Neural cell (in vitro differentiated cells): ENCODE measurements at regions not wholly inside any gene's neighbourhood (a gene's known extent, or its start where the extent isn't known, plus 50 kb on each side); places are given as distances from the start of the nearest gene placed in this dataset.

ENCODE experiments used
- H2AFZ ChIP-seq: fragments of 200-600, 300-800 bp; sonication (generic), shearing (Covaris generic); 2 replicates; pipeline ENCODE4 v1.6.0; 2014; ENCODE audit warnings: low read depth, mild to moderate bottlenecking, antibody characterized with exemption, low read length, moderate library complexity
- H3F3A ChIP-seq: fragments of 200-600 bp; shearing (Covaris generic); 2 replicates; pipeline ENCODE4 v1.6.1; 2016; ENCODE audit warnings: mild to moderate bottlenecking, moderate library complexity, mixed read lengths, antibody characterized with exemption, low read length; ENCODE audit not compliant: insufficient read depth, poor library complexity, severe bottlenecking
- H3K27ac ChIP-seq: fragments of 200-600, 300-800 bp; sonication (generic), shearing (Covaris generic); 2 replicates; pipeline ENCODE4 v1.5.1; 2014; ENCODE audit warnings: mild to moderate bottlenecking, low read length, moderate library complexity
- H3K27me3 ChIP-seq: fragments of 300-800, 200-600 bp; sonication (generic), shearing (Covaris generic); 2 replicates; pipeline ENCODE4 v1.6.0; 2014; ENCODE audit warnings: mild to moderate bottlenecking, low read depth, low read length, moderate library complexity; ENCODE audit not compliant: insufficient read depth
- H3K36me3 ChIP-seq: fragments of 300-800, 200-600 bp; sonication (generic), shearing (Covaris generic); 2 replicates; pipeline ENCODE4 v1.5.1; 2014; ENCODE audit warnings: mild to moderate bottlenecking, antibody characterized with exemption, low read length, moderate library complexity; ENCODE audit not compliant: insufficient read depth
- H3K4me2 ChIP-seq: fragments of 300-800, 200-600 bp; sonication (generic), shearing (Covaris generic); 2 replicates; pipeline ENCODE4 v1.6.0; 2014; ENCODE audit warnings: mild to moderate bottlenecking, low read length
- H3K4me3 ChIP-seq: fragments of 300-800, 200-600 bp; sonication (generic), shearing (Covaris generic); 2 replicates; pipeline ENCODE4 v1.5.1; 2014; ENCODE audit warnings: mild to moderate bottlenecking, low read length, moderate library complexity
- H3K79me2 ChIP-seq: fragments of 200-600 bp; shearing (Covaris generic); replicated peaks from 2 replicates; pipeline ENCODE4 v1.6.0; 2014; ENCODE audit warnings: mild to moderate bottlenecking, low read length, moderate library complexity; ENCODE audit not compliant: insufficient read depth
- H3K9ac ChIP-seq: fragments of 300-800, 200-600 bp; sonication (generic), shearing (Covaris generic); 2 replicates; pipeline ENCODE4 v1.6.1; 2016; ENCODE audit warnings: mild to moderate bottlenecking, low read length, mixed read lengths
- H3K9me2 ChIP-seq: fragments of 200-600 bp; shearing (Covaris generic); 2 replicates; pipeline ENCODE4 v1.6.1; 2016; ENCODE audit warnings: mild to moderate bottlenecking, low read length, mixed read lengths; ENCODE audit not compliant: insufficient read depth
- H3K9me3 ChIP-seq: fragments of 200-600, 300-800 bp; sonication (generic), shearing (Covaris generic); 2 replicates; pipeline ENCODE4 v1.6.1; 2016; ENCODE audit warnings: mild to moderate bottlenecking, mixed run types, low read length, moderate library complexity, mixed read lengths
- H4K20me1 ChIP-seq: fragments of 200-600 bp; shearing (Covaris generic); 2 replicates; pipeline ENCODE4 v1.6.1; 2016; ENCODE audit warnings: mild to moderate bottlenecking, mixed run types; ENCODE audit not compliant: insufficient read depth
- EP300 ChIP-seq: fragments of 450-650 bp; conservative IDR thresholded peaks from 2 replicates; pipeline ENCODE4 v1.6.1; 2014; ENCODE audit warnings: antibody characterized with exemption, mild to moderate bottlenecking, moderate library complexity; ENCODE audit not compliant: poor library complexity, severe bottlenecking
- EZH2 ChIP-seq: fragments of 200-600, 300-800 bp; shearing (Covaris generic), sonication (generic); IDR thresholded peaks from 2 replicates; pipeline ENCODE4 v1.6.1; 2014; ENCODE audit warnings: antibody characterized with exemption, low read length, borderline replicate concordance, mild to moderate bottlenecking; ENCODE audit not compliant: insufficient read depth, poor library complexity, severe bottlenecking
- MXI1 ChIP-seq: fragments of 450-650 bp; conservative IDR thresholded peaks from 2 replicates; pipeline ENCODE4 v1.6.1; 2014; ENCODE audit warnings: antibody characterized with exemption, mild to moderate bottlenecking; ENCODE audit not compliant: poor library complexity, severe bottlenecking
- POLR2AphosphoS5 ChIP-seq: IDR thresholded peaks from 2 replicates; pipeline ENCODE4 v1.6.1; 2012
- RAD21 ChIP-seq: fragments of 450-650 bp; conservative IDR thresholded peaks from 2 replicates; pipeline ENCODE4 v1.6.1; 2014; ENCODE audit warnings: antibody characterized with exemption, mild to moderate bottlenecking, moderate library complexity
- SMC3 ChIP-seq: fragments of 450-650 bp; conservative IDR thresholded peaks from 2 replicates; pipeline ENCODE4 v1.6.1; 2014; ENCODE audit warnings: antibody characterized with exemption, mild to moderate bottlenecking, moderate library complexity; ENCODE audit not compliant: poor library complexity
- TAF1 ChIP-seq: IDR thresholded peaks from 2 replicates; pipeline ENCODE4 v1.6.1; 2012; ENCODE audit warnings: low read depth
- TF ChIP-seq, protein P1 (sequence below): fragments of 450-650 bp; IDR thresholded peaks from 2 replicates; pipeline ENCODE4 v1.5.1; 2014; ENCODE audit warnings: antibody characterized with exemption, mild to moderate bottlenecking, moderate library complexity; ENCODE audit not compliant: poor library complexity, severe bottlenecking
- TF ChIP-seq, protein P2 (sequence below): IDR thresholded peaks from 2 replicates; pipeline ENCODE4 v1.6.1; 2012; ENCODE audit warnings: borderline replicate concordance

DNA sequence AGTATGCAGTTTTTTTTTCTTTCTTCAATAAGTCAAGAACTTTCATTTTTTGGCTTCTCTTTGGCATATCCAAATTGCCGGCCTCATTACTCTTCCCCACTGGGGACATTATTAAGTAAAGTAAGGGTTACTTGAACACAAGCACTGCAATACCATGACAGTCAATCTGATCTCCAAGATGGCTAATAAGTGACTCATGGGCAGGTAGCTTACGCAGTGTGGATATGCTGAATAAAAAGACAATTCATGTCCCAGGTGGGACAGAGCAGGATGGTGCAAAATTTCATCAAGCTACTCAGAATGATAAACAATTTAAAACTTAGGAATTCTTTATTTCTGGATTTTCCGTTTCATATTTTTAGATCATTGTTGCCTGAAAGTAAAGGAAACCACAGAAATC is 671.8 kb downstream of the ACTL7B start:
- no peak overlapping the region for H3K4me2 ChIP-seq

DNA sequence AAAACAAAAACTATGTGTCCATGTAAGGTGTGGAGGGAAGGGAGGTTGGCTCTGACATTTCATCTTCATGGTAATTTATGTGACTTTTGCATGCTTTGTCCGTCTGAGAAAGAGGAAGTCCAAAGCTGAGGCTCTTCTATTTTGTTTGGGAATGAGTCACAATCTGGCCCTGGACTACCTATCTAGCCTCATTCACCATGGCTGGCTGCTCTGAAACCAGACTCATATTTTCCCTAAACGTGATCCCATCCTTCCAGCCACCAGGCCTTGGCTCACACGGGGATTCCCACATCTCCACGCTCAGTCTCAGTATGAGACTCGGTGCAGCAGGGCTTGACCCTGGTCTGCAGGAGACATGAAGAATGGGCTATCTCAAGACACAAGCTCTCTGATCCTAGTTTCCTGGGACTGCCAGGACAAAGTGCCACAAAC is 672.8 kb downstream of the ACTL7B start:
- no peak overlapping the region for H3K27ac ChIP-seq
- no peaks in the 10 kb centered on the region for H3K36me3 ChIP-seq
- no peak overlapping the region for H3K4me3 ChIP-seq
- no peaks in the 10 kb centered on the region for H3K9me2 ChIP-seq
- H3K27me3 ChIP-seq: no peaks in the 10 kb centered on the region
- no peaks in the 10 kb centered on the region for H3K79me2 ChIP-seq
- H3K4me2 ChIP-seq: no peak overlapping the region
- no peak overlapping the region for H2AFZ ChIP-seq
- no peaks in the 10 kb centered on the region for H3F3A ChIP-seq
- no peaks in the 10 kb centered on the region for H4K20me1 ChIP-seq
- TF ChIP-seq RAD21 (no peak), POLR2AphosphoS5 (no peak), MXI1 (no peak), TAF1 (no peak), EZH2 (no peak), SMC3 (no peak)
- TF ChIP-seq, protein P1, sequence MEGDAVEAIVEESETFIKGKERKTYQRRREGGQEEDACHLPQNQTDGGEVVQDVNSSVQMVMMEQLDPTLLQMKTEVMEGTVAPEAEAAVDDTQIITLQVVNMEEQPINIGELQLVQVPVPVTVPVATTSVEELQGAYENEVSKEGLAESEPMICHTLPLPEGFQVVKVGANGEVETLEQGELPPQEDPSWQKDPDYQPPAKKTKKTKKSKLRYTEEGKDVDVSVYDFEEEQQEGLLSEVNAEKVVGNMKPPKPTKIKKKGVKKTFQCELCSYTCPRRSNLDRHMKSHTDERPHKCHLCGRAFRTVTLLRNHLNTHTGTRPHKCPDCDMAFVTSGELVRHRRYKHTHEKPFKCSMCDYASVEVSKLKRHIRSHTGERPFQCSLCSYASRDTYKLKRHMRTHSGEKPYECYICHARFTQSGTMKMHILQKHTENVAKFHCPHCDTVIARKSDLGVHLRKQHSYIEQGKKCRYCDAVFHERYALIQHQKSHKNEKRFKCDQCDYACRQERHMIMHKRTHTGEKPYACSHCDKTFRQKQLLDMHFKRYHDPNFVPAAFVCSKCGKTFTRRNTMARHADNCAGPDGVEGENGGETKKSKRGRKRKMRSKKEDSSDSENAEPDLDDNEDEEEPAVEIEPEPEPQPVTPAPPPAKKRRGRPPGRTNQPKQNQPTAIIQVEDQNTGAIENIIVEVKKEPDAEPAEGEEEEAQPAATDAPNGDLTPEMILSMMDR: no peak
- TF ChIP-seq, protein P2, sequence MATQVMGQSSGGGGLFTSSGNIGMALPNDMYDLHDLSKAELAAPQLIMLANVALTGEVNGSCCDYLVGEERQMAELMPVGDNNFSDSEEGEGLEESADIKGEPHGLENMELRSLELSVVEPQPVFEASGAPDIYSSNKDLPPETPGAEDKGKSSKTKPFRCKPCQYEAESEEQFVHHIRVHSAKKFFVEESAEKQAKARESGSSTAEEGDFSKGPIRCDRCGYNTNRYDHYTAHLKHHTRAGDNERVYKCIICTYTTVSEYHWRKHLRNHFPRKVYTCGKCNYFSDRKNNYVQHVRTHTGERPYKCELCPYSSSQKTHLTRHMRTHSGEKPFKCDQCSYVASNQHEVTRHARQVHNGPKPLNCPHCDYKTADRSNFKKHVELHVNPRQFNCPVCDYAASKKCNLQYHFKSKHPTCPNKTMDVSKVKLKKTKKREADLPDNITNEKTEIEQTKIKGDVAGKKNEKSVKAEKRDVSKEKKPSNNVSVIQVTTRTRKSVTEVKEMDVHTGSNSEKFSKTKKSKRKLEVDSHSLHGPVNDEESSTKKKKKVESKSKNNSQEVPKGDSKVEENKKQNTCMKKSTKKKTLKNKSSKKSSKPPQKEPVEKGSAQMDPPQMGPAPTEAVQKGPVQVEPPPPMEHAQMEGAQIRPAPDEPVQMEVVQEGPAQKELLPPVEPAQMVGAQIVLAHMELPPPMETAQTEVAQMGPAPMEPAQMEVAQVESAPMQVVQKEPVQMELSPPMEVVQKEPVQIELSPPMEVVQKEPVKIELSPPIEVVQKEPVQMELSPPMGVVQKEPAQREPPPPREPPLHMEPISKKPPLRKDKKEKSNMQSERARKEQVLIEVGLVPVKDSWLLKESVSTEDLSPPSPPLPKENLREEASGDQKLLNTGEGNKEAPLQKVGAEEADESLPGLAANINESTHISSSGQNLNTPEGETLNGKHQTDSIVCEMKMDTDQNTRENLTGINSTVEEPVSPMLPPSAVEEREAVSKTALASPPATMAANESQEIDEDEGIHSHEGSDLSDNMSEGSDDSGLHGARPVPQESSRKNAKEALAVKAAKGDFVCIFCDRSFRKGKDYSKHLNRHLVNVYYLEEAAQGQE: no peak
- no peak overlapping the region for H3K9ac ChIP-seq
- H3K9me3 ChIP-seq: no peaks in the 10 kb centered on the region

More for the DNA sequence above, 671.8 kb downstream of the ACTL7B start:
- Histone ChIP-seq H3K79me2 (no peaks in the 10 kb centered on the region), H3F3A (no peaks in the 10 kb centered on the region), H3K36me3 (no peaks in the 10 kb centered on the region), H3K9ac (no peak overlapping the region), H3K27ac (no peak overlapping the region), H3K9me3 (no peaks in the 10 kb centered on the region), H3K4me3 (no peak overlapping the region), H3K9me2 (no peaks in the 10 kb centered on the region), H4K20me1 (no peaks in the 10 kb centered on the region), H2AFZ (no peak overlapping the region), H3K27me3 (no peaks in the 10 kb centered on the region)
- TF ChIP-seq EP300 (no peak), SMC3 (no peak), RAD21 (no peak), TAF1 (no peak), MXI1 (no peak), EZH2 (no peak), POLR2AphosphoS5 (no peak)
- TF ChIP-seq, protein P2: no peak
- TF ChIP-seq, protein P1: no peak
